ENCODE measurements at regions not wholly inside any gene's neighbourhood (a gene's known extent, or its start where the extent isn't known, plus 50 kb on each side); places are given as distances from the start of the nearest gene placed in this dataset.

DNA sequence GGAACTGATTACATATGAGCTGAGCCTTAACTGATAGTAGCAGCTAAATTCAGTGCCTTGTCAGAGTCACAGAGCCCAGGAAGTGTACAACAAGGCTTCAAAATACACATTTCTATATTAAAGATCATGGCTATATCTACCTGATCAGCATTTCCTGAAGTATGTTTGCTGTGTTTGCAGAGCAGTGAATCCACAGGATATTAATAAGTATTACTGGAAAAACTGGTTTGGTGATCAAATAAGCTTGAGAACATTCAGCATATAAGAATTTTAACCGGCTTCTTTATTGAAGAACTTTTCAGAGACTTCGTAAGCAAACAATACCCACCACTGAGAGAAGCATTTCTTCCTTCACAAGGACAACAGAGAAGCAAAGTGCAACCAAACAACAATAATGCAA, 227.0 kb downstream of the ELAVL2 start:
- no peaks in the 10 kb centered on the region for H3K4me1 ChIP-seq
- no peak for DNase-seq (ENCODE audit: low spot score in 2 of 2)
- WGBS, 2 donors: 51 to 68% methylated on average over 2 of the region's 2 CpGs
- TF ChIP-seq CTCF (IDR thresholded peaks at IDR 0.05): no peak
- no peak for TF ChIP-seq EP300 (IDR thresholded peaks at IDR 0.05)
- TF ChIP-seq POLR2A (IDR thresholded peaks at IDR 0.05): no peak
- H3K9me3 ChIP-seq: no peaks in the 10 kb centered on the region
- no peak overlapping the region for H3K27ac ChIP-seq
- H3K4me3 ChIP-seq: no peak overlapping the region
- no peaks in the 10 kb centered on the region for H3K36me3 ChIP-seq
- no peaks in the 10 kb centered on the region for H3K27me3 ChIP-seq

- no peak for TF ChIP-seq POLR2A (IDR thresholded peaks at IDR 0.05)
- TF ChIP-seq EP300 (IDR thresholded peaks at IDR 0.05): no peak
- TF ChIP-seq CTCF (IDR thresholded peaks at IDR 0.05): no peak
- 93% methylated on average over 7 of the region's 7 CpGs for WGBS, 2 donors
- no peak for DNase-seq (ENCODE audit: low spot score in 2 of 2)
- H3K9me3 ChIP-seq: no peaks in the 10 kb centered on the region
- no peak overlapping the region for H3K4me3 ChIP-seq
- no peak overlapping the region for H3K27ac ChIP-seq
- H3K36me3 ChIP-seq: no peaks in the 10 kb centered on the region
- no peaks in the 10 kb centered on the region for H3K4me1 ChIP-seq
- no peaks in the 10 kb centered on the region for H3K27me3 ChIP-seq
Observed at GRCh38 chr9:23603311-23603710, 222.7 kb downstream of the ELAVL2 start.

GRCh38 chr9:23606107-23606506, 219.9 kb downstream of the ELAVL2 start:
- H3K4me1 ChIP-seq: no peaks in the 10 kb centered on the region
- H3K36me3 ChIP-seq: no peaks in the 10 kb centered on the region
- H3K27me3 ChIP-seq: no peaks in the 10 kb centered on the region
- H3K9me3 ChIP-seq: no peaks in the 10 kb centered on the region
- no peak overlapping the region for H3K27ac ChIP-seq
- no peak overlapping the region for H3K4me3 ChIP-seq
- TF ChIP-seq EP300 (IDR thresholded peaks at IDR 0.05): no peak
- no peak for TF ChIP-seq CTCF (IDR thresholded peaks at IDR 0.05)
- no peak for TF ChIP-seq POLR2A (IDR thresholded peaks at IDR 0.05)
- no peak for DNase-seq (ENCODE audit: low spot score in 2 of 2)
- WGBS, 2 donors: 88 to 96% methylated on average over 1 of the region's 1 CpG

DNA sequence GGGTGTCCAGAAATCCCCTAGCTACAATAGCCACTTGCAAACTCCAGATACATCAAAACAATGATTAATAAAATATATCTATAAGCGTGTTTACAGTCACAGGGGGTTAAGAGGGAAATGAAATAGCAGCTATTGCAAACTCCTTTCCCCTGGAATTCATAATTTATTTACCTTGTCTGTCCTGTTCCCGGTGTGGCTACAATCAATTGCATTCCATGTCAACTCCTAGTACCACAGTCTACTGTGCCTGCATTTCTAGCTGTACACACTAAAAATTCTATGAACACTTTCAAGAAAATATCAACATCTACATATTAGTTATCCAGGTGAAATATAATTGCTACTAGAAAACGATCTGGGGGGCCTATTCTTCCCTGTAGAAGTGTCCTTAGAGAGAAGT, 217.6 kb downstream of the ELAVL2 start:
- TF ChIP-seq POLR2A (IDR thresholded peaks at IDR 0.05) (no peak), EP300 (IDR thresholded peaks at IDR 0.05) (no peak), CTCF (IDR thresholded peaks at IDR 0.05) (no peak)
- H3K27me3 ChIP-seq: no peaks in the 10 kb centered on the region
- H3K36me3 ChIP-seq: no peaks in the 10 kb centered on the region
- no peaks in the 10 kb centered on the region for H3K4me1 ChIP-seq
- no peaks in the 10 kb centered on the region for H3K9me3 ChIP-seq
- DNase-seq (ENCODE audit: low spot score in 2 of 2): no peak
- no peak overlapping the region for H3K27ac ChIP-seq
- WGBS, 2 donors: 72 to 73% methylated on average over 3 of the region's 3 CpGs
- H3K4me3 ChIP-seq: no peak overlapping the region

GRCh38 chr9:23611869-23612268, 214.2 kb downstream of the ELAVL2 start:
- H3K36me3 ChIP-seq: no peaks in the 10 kb centered on the region
- H3K4me1 ChIP-seq: no peaks in the 10 kb centered on the region
- TF ChIP-seq EP300 (IDR thresholded peaks at IDR 0.05) (no peak), POLR2A (IDR thresholded peaks at IDR 0.05) (no peak), CTCF (IDR thresholded peaks at IDR 0.05) (no peak)
- H3K27me3 ChIP-seq: no peaks in the 10 kb centered on the region
- H3K9me3 ChIP-seq: no peaks in the 10 kb centered on the region
- no peak for DNase-seq (ENCODE audit: low spot score in 2 of 2)
- no peak overlapping the region for H3K27ac ChIP-seq
- no peak overlapping the region for H3K4me3 ChIP-seq
- 53 to 54% methylated on average over 3 of the region's 3 CpGs for WGBS, 2 donors

Data from tibial nerve (tissue), 4 donors.